GM20000 (cell line): ENCODE measurements at regions not wholly inside any gene's neighbourhood (a gene's known extent, or its start where the extent isn't known, plus 50 kb on each side); places are given as distances from the start of the nearest gene placed in this dataset.
"Not testable (repeated sequence)": the region's sequence is repeated elsewhere in the genome, so short reads cannot be mapped to it uniquely, and the experiment has no call there.

Experiments
- DNase-seq: peaks from one replicate; pipeline ENCODE4 v3.0.0; 2012; ENCODE audit warnings: low spot score
- CTCF ChIP-seq: IDR thresholded peaks from 2 replicates; pipeline ENCODE4 v1.5.1; 2012; ENCODE audit warnings: mild to moderate bottlenecking, control low read depth; ENCODE audit errors: extremely low read depth, missing control alignments

- TF ChIP-seq CTCF = no peak
- DNase-seq = no peak
Observed at GRCh38 chr6:9851006-9851405, 563.9 kb downstream of the TFAP2A start.

- DNase-seq = no peak
- no peak for TF ChIP-seq CTCF
Observed at GRCh38 chr6:9848094-9848493, 566.8 kb downstream of the TFAP2A start.

- no peak for DNase-seq
- TF ChIP-seq CTCF = no peak
Observed at GRCh38 chr6:9841886-9842725, 572.8 kb downstream of the TFAP2A start.

DNA sequence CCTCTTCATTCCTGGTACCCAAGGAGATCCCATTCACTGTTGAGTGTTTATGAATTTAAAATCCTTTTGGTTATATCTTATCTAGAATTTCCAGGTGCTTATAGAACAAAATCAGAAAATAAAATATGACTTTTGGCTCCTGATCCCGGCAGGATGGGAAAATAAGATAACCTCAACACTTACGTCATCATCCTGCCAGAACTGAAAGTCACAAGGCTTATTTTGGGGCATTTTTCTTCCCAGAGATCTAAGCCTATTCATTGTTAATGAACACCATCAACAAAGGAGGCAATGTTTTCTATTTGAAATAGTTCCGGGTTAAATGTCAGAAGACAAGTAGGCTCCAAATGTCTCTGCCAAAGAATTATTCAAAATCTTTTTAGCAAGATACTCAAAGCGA, 580.6 kb downstream of the TFAP2A start:
- TF ChIP-seq CTCF = no peak
- DNase-seq = no peak

DNA sequence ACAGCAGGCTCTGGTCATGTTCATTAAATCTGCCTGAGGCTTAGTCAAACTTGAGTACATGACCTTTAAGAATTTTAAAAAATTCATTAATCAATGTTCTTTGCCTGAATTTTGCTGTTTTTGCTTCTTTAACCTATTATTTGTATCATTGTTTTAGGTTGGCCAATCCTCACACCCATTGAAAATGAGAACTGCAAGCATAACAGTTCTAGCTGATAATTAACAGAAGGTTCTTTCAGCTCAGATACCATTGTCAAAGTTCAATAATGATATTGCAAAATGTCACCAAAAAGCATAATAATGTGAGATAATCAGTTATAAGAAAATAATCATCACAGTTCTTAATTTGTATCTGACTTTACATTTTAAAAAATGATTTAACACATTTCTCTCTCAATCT, 583.1 kb downstream of the TFAP2A start:
- DNase-seq = no peak
- TF ChIP-seq CTCF = no peak

- TF ChIP-seq CTCF = no peak
- DNase-seq = no peak
Observed at GRCh38 chr6:9830808-9831207, 584.1 kb downstream of the TFAP2A start.

DNA sequence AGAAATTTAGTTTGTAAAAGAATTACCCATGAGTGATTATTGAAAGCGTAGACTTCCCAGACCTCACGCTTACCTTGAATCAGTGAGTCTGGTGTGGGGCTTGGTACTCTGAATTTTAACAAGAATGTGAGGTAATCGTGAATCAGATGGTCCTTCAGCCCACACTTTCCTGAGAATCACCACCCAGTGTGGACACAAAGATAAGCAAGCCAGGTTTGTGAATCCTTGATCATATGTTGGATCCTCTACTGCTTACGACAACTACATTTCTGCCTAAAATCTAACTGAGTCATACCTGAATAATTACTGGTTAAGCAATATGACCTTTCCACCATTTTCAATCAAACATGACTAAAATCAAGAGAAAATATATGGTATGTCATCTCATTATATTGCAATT, 589.3 kb downstream of the TFAP2A start:
- no peak for TF ChIP-seq CTCF
- DNase-seq = no peak

- not testable (repeated sequence) for DNase-seq
Observed at GRCh38 chr6:9810727-9811126, 604.1 kb downstream of the TFAP2A start.
